Neural cell (in vitro differentiated cells): ENCODE measurements at regions not wholly inside any gene's neighbourhood (a gene's known extent, or its start where the extent isn't known, plus 50 kb on each side); places are given as distances from the start of the nearest gene placed in this dataset.

Source experiments
- H2AFZ ChIP-seq: fragments of 200-600, 300-800 bp; sonication (generic), shearing (Covaris generic); 2 replicates; pipeline ENCODE4 v1.6.0; 2014; ENCODE audit warnings: low read depth, mild to moderate bottlenecking, antibody characterized with exemption, low read length, moderate library complexity
- H3F3A ChIP-seq: fragments of 200-600 bp; shearing (Covaris generic); 2 replicates; pipeline ENCODE4 v1.6.1; 2016; ENCODE audit warnings: mild to moderate bottlenecking, moderate library complexity, mixed read lengths, antibody characterized with exemption, low read length; ENCODE audit not compliant: insufficient read depth, poor library complexity, severe bottlenecking
- H3K27ac ChIP-seq: fragments of 200-600, 300-800 bp; sonication (generic), shearing (Covaris generic); 2 replicates; pipeline ENCODE4 v1.5.1; 2014; ENCODE audit warnings: mild to moderate bottlenecking, low read length, moderate library complexity
- H3K27me3 ChIP-seq: fragments of 300-800, 200-600 bp; sonication (generic), shearing (Covaris generic); 2 replicates; pipeline ENCODE4 v1.6.0; 2014; ENCODE audit warnings: mild to moderate bottlenecking, low read depth, low read length, moderate library complexity; ENCODE audit not compliant: insufficient read depth
- H3K36me3 ChIP-seq: fragments of 300-800, 200-600 bp; sonication (generic), shearing (Covaris generic); 2 replicates; pipeline ENCODE4 v1.5.1; 2014; ENCODE audit warnings: mild to moderate bottlenecking, antibody characterized with exemption, low read length, moderate library complexity; ENCODE audit not compliant: insufficient read depth
- H3K4me2 ChIP-seq: fragments of 300-800, 200-600 bp; sonication (generic), shearing (Covaris generic); 2 replicates; pipeline ENCODE4 v1.6.0; 2014; ENCODE audit warnings: mild to moderate bottlenecking, low read length
- H3K4me3 ChIP-seq: fragments of 300-800, 200-600 bp; sonication (generic), shearing (Covaris generic); 2 replicates; pipeline ENCODE4 v1.5.1; 2014; ENCODE audit warnings: mild to moderate bottlenecking, low read length, moderate library complexity
- H3K79me2 ChIP-seq: fragments of 200-600 bp; shearing (Covaris generic); replicated peaks from 2 replicates; pipeline ENCODE4 v1.6.0; 2014; ENCODE audit warnings: mild to moderate bottlenecking, low read length, moderate library complexity; ENCODE audit not compliant: insufficient read depth
- H3K9ac ChIP-seq: fragments of 300-800, 200-600 bp; sonication (generic), shearing (Covaris generic); 2 replicates; pipeline ENCODE4 v1.6.1; 2016; ENCODE audit warnings: mild to moderate bottlenecking, low read length, mixed read lengths
- H3K9me2 ChIP-seq: fragments of 200-600 bp; shearing (Covaris generic); 2 replicates; pipeline ENCODE4 v1.6.1; 2016; ENCODE audit warnings: mild to moderate bottlenecking, low read length, mixed read lengths; ENCODE audit not compliant: insufficient read depth
- H3K9me3 ChIP-seq: fragments of 200-600, 300-800 bp; sonication (generic), shearing (Covaris generic); 2 replicates; pipeline ENCODE4 v1.6.1; 2016; ENCODE audit warnings: mild to moderate bottlenecking, mixed run types, low read length, moderate library complexity, mixed read lengths
- H4K20me1 ChIP-seq: fragments of 200-600 bp; shearing (Covaris generic); 2 replicates; pipeline ENCODE4 v1.6.1; 2016; ENCODE audit warnings: mild to moderate bottlenecking, mixed run types; ENCODE audit not compliant: insufficient read depth
- CTCF ChIP-seq: fragments of 450-650 bp; IDR thresholded peaks from 2 replicates; pipeline ENCODE4 v1.5.1; 2014; ENCODE audit warnings: antibody characterized with exemption, mild to moderate bottlenecking, moderate library complexity; ENCODE audit not compliant: poor library complexity, severe bottlenecking
- EP300 ChIP-seq: fragments of 450-650 bp; conservative IDR thresholded peaks from 2 replicates; pipeline ENCODE4 v1.6.1; 2014; ENCODE audit warnings: antibody characterized with exemption, mild to moderate bottlenecking, moderate library complexity; ENCODE audit not compliant: poor library complexity, severe bottlenecking
- EZH2 ChIP-seq: fragments of 200-600, 300-800 bp; shearing (Covaris generic), sonication (generic); IDR thresholded peaks from 2 replicates; pipeline ENCODE4 v1.6.1; 2014; ENCODE audit warnings: antibody characterized with exemption, low read length, borderline replicate concordance, mild to moderate bottlenecking; ENCODE audit not compliant: insufficient read depth, poor library complexity, severe bottlenecking
- POLR2AphosphoS5 ChIP-seq: IDR thresholded peaks from 2 replicates; pipeline ENCODE4 v1.6.1; 2012
- RAD21 ChIP-seq: fragments of 450-650 bp; conservative IDR thresholded peaks from 2 replicates; pipeline ENCODE4 v1.6.1; 2014; ENCODE audit warnings: antibody characterized with exemption, mild to moderate bottlenecking, moderate library complexity
- SMC3 ChIP-seq: fragments of 450-650 bp; conservative IDR thresholded peaks from 2 replicates; pipeline ENCODE4 v1.6.1; 2014; ENCODE audit warnings: antibody characterized with exemption, mild to moderate bottlenecking, moderate library complexity; ENCODE audit not compliant: poor library complexity
- TAF1 ChIP-seq: IDR thresholded peaks from 2 replicates; pipeline ENCODE4 v1.6.1; 2012; ENCODE audit warnings: low read depth
- TF ChIP-seq, protein P1 (sequence below): IDR thresholded peaks from 2 replicates; pipeline ENCODE4 v1.6.1; 2012; ENCODE audit warnings: borderline replicate concordance

GRCh38 chr4:62161446-62161845, 961.3 kb downstream of the ADGRL3 start:
- no peak for TF ChIP-seq CTCF
- TF ChIP-seq, protein P1, sequence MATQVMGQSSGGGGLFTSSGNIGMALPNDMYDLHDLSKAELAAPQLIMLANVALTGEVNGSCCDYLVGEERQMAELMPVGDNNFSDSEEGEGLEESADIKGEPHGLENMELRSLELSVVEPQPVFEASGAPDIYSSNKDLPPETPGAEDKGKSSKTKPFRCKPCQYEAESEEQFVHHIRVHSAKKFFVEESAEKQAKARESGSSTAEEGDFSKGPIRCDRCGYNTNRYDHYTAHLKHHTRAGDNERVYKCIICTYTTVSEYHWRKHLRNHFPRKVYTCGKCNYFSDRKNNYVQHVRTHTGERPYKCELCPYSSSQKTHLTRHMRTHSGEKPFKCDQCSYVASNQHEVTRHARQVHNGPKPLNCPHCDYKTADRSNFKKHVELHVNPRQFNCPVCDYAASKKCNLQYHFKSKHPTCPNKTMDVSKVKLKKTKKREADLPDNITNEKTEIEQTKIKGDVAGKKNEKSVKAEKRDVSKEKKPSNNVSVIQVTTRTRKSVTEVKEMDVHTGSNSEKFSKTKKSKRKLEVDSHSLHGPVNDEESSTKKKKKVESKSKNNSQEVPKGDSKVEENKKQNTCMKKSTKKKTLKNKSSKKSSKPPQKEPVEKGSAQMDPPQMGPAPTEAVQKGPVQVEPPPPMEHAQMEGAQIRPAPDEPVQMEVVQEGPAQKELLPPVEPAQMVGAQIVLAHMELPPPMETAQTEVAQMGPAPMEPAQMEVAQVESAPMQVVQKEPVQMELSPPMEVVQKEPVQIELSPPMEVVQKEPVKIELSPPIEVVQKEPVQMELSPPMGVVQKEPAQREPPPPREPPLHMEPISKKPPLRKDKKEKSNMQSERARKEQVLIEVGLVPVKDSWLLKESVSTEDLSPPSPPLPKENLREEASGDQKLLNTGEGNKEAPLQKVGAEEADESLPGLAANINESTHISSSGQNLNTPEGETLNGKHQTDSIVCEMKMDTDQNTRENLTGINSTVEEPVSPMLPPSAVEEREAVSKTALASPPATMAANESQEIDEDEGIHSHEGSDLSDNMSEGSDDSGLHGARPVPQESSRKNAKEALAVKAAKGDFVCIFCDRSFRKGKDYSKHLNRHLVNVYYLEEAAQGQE = no peak
- TF ChIP-seq EZH2 = no peak
- no peaks in the 10 kb centered on the region for H3K9me3 ChIP-seq

DNA sequence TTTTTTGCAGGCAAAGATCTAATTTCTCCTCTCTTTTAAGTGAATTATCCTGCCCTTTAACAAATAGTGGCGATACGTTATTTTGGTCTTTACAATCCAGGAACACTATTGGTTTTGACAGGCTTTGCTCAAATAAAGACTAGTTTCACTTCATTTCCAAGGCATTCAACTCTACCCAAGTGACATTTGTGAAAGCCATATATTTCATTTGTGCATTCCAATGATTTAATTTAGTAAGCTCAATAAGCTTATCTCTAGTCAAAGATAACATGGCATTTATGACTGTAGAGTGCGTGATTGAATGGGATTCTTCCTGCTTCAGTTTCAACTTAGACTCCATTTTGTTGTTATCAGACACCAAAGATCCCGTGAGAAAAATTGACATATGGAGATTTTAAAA, 959.8 kb downstream of the ADGRL3 start:
- H3K9ac ChIP-seq = no peak overlapping the region
- no peaks in the 10 kb centered on the region for H3K36me3 ChIP-seq
- H3K79me2 ChIP-seq = no peaks in the 10 kb centered on the region
- H3K9me2 ChIP-seq = no peaks in the 10 kb centered on the region
- H3F3A ChIP-seq = no peaks in the 10 kb centered on the region
- no peak overlapping the region for H3K4me3 ChIP-seq
- H4K20me1 ChIP-seq = no peaks in the 10 kb centered on the region
- H3K27me3 ChIP-seq = no peaks in the 10 kb centered on the region
- H2AFZ ChIP-seq = no peak overlapping the region
- TF ChIP-seq RAD21 (no peak), SMC3 (no peak), EP300 (no peak), EZH2 (no peak), CTCF (no peak), TAF1 (no peak), POLR2AphosphoS5 (no peak)
- H3K9me3 ChIP-seq = no peaks in the 10 kb centered on the region
- H3K27ac ChIP-seq = no peak overlapping the region
- no peak overlapping the region for H3K4me2 ChIP-seq

More at GRCh38 chr4:62161446-62161845, 961.3 kb downstream of the ADGRL3 start:
- Histone ChIP-seq H3K9ac (no peak overlapping the region), H3K4me2 (no peak overlapping the region), H3K4me3 (no peak overlapping the region), H3K36me3 (no peaks in the 10 kb centered on the region), H4K20me1 (no peaks in the 10 kb centered on the region), H3F3A (no peaks in the 10 kb centered on the region), H2AFZ (no peak overlapping the region), H3K9me2 (no peaks in the 10 kb centered on the region), H3K79me2 (no peaks in the 10 kb centered on the region), H3K27ac (no peak overlapping the region), H3K27me3 (no peaks in the 10 kb centered on the region)
